HG03571 (cell line): ENCODE measurements at regions not wholly inside any gene's neighbourhood (a gene's known extent, or its start where the extent isn't known, plus 50 kb on each side); places are given as distances from the start of the nearest gene placed in this dataset.

Experiments
- ATAC-seq: cut with Tn5 transposase; IDR thresholded peaks from one replicate; pipeline ENCODE4 v1.9.1; 2021; ENCODE audit not compliant: unreplicated experiment

DNA sequence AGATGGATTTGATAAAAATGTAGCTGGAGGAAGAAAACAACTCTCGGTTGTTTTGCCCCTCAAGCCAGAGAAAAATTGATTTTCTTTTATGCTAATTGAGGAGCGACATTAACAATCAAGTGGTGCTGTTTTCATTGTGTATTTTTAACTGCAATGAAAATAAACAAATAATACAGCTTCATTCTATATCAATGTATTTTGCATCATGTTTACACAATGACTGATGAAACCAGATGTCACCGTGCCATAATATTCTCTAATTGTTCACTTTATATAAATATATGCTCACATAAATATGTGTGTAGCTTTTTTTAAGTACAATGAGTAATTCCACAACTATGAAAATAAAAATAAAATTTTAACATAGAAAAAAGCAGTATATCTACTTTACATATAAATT lies 139.0 kb upstream of the PRDM9 start:
- ATAC-seq: no peak

DNA sequence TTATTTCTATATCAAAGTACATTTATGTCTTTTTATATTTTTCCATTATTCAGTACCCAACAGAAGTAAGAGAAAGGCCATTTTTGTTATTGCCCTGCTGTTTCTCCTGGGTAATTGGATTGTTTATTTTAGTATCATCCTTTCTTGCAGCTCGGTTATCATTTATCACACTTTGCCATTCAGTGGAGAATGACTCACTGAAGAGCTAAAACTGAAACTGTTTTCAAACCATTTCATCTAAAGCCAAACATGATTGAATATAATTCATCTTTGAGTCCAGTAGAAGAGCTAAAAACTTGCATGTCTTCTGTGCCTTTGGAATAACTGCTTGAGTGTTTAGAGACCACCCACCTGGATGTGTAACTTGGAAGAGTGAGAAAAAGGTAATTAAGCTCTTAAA lies 139.5 kb upstream of the PRDM9 start:
- ATAC-seq: no peak

DNA sequence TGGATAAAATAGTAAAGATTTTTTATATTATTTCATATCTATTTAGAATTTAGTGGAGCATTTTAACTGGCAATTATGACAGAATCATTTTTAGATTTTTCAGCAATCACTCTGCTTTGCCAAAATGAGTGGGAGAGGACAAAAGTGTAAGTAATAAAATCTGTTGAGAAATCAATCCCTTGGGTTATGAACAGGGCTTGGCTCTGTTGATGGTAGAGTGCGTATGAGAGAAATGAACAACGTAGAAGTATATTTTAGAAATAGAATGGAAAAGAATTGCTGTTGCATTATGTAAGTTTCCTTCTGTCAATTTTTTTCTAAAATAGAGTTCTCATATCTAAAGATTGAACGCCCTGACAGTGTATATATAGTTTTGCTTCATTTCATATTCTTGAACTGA lies 154.1 kb upstream of the PRDM9 start:
- no peak for ATAC-seq

DNA sequence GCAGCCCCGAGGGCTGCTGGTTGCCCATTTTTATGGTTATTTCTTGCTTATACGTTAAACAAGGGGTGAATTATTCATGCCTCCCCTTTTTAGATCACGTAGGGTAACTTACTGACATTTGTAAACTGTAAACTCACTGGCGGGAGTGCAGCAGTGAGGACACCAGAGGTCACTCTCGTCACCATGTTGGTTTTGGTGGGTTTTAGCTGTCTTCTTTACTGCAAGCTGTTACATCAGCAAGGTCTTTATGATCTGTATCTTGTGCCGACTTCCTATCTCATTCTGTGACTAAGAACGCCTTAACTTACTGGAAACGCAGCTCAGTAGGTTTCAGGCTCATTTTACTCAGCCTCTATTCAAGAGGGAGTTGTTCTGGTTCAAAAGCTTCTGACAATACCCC lies 155.0 kb upstream of the PRDM9 start:
- ATAC-seq: no peak

DNA sequence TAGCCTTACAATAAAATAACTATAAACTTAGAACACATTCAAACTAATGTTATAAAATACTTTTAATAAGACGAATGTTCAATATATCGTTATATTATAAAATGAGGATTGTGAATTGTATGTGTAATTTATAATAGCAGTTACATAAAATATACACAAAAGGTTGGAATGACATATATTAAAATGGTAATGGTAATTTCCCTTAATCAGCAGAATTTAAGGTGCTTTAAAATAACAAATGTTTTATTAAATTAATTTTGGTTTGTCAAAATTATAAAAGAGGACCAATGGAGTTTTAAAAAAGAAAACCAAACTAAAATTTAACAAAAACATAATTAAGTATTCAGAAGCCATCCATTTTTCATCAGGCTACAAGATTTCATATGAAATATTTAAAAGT lies 164.3 kb upstream of the PRDM9 start:
- no peak for ATAC-seq

DNA sequence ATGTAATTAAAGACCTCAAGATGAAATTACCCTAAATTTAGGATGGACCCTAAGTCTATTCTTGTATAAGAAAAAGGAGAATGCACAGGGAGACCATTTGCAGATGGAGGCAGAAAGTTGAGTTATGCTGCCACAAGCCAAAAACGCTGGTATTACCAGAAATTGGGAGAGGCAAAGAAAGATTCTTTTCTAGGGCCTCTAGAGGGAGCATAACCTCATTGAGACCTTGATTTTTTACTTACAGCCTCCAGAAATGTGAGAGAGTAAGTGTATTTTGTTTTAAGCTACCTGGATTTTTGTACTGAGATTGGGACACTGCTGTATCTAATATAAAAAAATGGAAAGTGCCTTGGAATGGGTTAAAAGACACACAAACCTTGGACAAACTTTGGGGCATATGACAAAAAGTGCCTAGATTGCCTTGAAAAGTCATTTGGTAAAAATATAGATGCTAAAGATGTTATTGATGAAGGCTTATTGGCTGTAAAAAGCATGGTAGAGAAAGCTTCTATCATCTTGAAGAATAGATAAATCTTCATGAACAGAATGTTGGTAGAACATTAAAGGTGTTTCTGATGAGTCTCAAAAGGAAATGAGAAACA lies 174.7 kb upstream of the PRDM9 start:
- ATAC-seq: no peak

DNA sequence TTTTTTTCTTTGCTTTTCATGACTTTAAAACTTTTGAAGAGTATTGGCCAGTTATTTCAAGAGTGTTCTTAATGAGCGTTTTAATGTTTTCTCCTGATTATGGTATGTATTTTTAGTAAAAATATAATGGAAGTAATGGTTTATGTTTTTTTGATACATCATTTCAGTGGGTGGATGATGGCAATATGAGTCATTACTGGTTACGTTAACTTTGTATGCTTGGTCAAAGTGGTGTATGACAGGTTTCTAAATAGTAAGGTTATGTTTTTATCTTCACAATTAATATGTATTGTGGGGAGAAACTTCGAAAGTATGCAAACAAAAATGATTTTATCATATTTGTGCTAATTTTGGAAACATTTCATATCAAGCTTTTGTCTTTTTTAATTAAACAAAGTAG lies 176.7 kb upstream of the PRDM9 start:
- no peak for ATAC-seq

DNA sequence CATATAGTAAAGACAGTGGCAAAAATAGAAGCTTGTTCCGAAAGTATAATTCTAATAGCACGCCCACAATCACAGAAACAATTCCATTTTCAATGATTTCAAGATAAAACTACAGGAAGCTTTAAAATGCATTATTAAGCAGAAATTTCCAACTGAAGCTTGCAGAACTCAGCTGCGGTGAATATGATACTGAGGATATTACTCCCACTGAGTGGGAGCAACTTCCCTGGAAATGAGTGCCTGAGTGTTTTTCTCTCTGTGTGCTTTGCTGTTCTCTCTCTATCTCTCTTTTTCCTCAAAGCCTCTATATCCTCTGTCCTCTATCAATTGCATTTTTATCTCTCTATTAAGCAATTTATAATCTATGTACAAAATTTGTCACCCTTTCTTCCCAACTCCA lies 187.5 kb upstream of the PRDM9 start:
- no peak for ATAC-seq

DNA sequence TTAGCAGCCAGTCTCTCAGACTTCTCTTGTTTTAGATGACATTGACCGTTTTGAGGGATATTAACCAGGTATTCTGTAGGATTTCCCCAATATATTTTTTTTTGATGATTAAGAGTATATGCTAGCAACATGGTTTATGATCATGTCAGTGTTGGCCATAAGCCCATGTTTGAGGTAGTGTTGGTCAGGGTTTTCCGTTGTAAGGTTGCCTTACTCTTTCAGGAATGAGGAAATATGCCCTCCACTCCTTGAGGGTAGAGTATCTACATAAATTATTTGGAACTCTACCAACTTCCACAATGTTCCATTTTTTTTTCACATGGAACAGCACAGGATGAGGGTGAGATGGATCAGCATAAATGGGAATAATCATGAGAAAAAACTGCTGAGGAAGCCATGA lies 188.4 kb upstream of the PRDM9 start:
- no peak for ATAC-seq

DNA sequence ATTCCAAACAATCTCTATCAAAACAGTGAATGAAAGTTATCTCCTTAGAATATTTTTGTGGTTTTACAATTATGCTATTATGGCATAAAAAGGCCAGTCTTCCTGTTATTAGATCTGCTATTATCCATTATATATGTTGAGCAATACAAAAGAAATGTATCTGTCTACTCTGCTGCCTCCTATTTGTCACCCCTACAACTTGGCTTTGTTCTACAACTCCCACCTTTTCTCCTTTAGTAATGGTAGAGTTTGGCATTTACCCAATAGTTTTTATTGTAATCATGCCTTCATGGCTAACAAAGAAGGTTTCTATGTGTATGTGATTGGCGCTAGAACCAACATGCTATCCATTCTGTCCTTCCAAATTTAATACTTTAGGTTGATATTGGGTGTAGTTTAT lies 189.2 kb upstream of the PRDM9 start:
- no peak for ATAC-seq

DNA sequence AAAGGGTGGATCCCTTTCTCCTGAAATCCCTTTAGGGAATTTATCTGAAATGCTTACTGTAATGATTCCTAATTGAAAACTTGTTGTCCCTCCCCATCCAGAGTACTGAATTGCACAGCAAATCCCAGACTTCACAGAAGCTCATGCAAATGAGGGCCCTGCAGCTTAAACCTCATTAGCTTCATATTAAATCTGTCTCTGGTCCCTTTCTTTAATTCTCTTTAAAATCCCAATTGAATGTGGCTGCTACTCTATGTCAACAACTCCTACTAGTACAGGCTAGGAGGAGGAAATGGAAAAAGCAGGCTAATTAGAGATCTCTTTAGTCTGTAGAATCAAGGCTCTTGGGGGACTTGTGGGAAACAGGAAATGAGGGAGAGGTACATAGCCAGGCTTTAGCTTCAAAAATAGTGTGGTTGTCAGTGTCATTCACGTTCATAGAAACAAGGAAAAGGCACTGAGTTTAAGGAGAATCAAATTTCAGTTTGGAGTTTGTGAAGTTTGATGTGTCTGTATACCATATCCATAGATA lies 191.3 kb upstream of the PRDM9 start:
- ATAC-seq: no peak

DNA sequence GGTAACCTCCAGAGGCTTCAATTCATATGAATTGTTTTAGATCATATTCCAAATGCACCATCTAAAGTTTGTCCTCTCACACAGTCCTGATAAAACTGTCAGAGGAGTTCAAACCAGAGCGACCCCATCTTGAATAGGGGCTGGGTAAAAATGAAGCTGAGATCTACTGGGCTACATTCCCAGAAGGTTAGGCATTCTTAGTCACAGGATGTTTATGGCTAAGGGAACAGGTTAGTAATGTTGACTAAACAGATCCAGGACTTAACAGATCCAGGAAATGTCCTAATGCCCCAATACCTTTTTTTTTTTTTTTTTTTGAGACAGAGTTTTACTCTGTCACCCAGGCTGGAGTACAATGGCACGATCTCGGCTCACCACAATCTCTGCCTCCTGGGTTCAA lies 192.6 kb upstream of the PRDM9 start:
- no peak for ATAC-seq

DNA sequence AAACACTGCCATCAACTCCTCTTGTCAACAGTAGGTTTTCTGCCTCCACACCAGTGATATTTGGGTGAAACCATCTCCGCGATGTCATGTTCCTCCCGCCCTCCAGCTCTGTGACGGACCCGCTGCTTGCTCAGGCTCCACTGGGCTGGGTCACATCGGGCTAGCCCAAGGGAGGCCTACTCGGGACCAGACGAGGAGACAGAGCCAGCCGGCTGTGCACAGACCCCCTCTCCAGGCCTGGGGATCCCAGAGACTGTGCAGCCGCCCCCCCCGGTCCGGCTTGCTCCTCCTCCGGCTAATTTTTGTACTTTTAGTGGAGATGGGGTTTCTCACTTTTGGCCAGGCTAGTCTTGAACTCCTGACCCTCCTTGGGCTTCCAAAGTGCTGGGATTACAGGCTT lies 202.4 kb upstream of the PRDM9 start:
- no peak for ATAC-seq

DNA sequence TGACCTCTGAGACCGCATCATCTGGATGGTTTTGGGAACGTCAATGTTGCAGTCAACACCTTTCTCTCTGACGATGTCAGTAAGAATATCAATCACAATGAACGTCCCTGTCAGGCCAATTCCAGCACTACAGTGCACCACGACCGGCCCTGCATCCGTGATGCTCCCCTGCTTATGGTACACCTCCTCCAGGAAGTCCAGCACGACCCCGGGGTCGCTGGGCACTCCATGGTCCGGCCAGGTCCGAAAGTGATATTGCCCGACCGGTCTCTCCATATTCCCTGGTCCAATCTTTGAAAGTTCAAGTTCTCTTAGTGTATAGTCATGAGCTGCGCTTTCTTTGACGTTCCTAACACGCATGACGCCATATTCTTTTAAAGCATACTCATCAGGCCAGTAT lies 203.6 kb upstream of the PRDM9 start:
- ATAC-seq: no peak

DNA sequence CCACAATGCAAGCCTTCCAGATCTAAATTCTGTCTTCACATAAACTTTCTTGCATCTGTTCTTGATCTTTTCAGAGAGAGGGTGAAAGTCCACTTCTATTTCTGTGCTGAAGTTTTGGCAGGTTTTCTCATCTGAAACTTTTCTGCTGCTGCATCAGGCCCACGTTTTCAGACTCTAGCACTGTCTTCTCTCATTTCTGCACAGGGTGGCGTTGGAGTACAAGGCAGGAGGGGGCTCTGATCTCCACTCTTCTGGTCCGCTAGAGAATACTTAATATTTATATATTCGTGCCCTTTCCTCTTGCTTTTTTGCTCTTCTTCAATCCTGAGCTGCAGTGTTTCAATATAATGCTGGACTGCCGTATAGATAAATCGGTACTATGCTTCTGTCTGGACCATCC lies 204.0 kb upstream of the PRDM9 start:
- no peak for ATAC-seq

DNA sequence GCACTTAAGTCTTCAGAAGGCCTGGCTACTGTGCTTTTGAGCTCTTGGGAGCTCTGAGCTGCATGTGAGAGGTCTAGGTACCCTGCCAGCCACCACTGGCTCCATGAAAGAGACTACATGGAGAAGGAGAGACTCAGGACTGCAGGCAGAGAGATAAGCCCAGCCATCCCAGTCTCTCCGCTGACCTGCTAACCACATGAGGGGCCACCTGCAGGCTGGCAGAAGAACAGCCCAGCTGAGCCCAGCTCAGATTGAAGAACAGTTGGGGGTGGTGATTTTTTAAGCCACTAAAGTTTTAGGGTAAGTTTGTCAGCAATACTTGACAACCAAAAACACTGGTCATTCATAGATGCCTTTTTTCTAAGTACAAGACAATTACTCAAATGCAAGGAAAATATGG lies 205.0 kb upstream of the PRDM9 start:
- no peak for ATAC-seq

DNA sequence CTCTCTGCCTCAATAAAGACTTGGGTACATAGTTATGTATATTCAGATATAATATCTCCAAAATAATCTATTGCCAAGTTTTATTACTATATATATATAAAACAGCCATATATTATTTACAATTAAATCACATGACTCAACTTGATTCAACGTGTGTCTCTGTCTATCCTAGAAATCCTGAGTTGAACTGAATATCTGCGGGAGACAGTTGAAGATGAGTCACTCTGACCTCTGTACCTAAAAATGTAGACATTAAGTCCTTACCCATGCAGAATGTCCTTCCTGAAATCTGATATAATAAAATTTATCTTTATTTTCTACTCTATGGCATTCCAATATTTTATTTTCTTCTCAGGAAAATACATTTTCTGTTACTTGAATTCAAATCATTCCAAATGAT lies 218.2 kb upstream of the PRDM9 start:
- ATAC-seq: no peak

DNA sequence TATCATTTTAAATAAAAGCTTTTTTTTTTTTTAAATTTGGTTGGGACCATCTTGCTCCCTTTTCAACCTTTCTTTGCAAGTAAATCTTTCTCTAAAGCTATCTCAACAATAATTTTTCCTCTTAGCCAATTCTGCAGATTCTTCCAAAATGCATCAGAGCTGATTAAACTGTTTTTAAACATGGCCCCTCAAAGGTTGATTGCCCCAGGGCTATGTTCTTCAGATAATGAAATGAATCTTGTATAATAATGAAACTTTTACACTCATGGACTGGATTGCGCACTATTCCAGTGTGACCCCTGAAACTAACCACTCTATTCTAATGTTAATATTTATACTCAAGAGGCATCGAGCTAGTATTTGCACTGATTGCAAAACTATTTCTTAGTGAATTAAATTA lies 222.8 kb upstream of the PRDM9 start:
- no peak for ATAC-seq

DNA sequence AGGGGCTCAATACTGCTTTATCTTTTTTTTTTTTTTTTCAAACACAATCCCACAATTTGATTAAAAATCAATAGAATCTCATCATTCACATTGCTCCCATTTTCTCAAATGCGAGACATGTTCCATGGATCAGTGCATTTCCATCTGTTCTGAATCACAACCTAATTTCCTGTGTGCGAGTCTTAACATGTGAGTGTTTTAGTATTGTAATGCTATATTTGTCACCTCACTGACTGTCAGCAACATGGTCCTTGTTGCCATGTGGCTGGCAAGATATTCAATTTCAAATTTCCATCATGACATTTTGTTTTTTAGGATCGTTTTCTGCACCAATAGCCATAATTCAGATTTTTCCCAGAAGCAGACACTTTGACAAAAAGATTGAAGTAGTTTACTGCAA lies 233.2 kb upstream of the PRDM9 start:
- no peak for ATAC-seq

DNA sequence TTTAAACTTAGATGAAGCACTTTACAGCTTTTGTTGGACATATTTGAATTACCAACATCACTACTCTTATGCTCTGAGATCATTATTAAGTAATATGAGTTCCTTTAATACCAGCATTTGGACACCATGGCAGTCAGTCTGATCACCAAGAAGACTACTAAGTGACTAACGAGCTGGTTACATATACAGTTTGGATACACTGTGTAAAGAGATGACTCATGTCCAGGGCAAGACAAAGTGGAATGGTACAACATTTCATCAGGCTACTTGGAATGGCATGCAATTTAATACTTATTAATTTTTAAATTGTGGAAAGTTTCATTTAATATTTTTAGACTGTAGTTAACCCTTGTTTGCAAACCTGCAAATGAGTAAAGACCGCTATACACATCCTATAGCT lies 237.4 kb upstream of the PRDM9 start:
- ATAC-seq: no peak

DNA sequence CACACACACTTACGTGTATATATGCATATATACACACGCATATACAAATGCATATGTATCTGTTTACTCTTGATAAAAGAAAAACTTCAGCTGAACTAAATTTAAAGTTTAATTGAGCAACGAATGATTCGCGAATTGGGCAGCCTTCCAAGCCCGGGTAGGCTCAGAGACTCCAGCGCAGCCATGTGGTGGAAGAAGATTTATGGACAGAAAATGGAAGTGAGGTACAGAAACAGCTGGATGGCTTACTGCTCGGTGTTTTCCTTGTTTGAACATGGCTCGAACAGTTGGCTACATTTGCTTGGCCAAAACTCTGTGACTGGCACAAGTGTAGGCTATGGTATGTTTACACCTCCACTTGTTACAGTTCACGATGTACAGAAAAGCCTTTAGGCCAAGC lies 239.3 kb upstream of the PRDM9 start:
- no peak for ATAC-seq

DNA sequence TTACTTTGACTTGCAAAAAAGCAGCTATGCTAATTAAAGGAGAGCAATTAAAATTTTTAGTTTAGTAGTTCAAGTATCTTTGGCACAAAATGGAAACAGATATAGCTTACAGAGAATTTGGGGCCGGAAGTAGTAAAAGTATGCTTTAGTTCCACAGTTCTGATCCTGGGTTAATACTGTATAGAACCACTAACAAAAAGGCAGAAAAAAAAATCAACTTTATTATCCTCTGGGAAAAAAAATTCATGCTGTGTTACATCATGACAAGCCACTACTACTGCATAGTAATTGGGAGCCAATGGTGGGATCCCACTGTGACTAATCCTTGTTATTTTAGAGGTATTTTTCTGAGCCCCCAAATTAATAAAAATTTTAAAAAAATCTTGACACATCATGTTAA lies 246.8 kb upstream of the PRDM9 start:
- ATAC-seq: no peak

DNA sequence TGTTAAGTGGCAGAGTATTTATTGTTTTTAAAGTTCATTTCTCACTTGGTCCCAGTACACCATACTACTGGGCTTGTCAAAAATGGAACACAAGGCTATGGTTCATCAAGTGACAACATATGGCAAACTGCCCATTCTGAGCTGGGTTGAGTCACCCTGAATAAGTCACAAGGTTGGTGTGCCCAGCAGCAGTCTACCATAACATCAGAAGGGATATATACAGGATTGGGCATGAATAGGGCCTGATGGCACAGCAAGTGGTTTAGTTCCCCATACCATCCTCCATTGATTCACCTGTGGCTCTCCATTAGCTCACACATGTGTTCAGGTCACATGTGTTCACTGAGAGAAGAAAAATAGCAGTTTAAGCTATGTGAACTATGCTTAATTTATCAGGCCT lies 249.8 kb upstream of the PRDM9 start:
- no peak for ATAC-seq
